Esophagus squamous epithelium (tissue), 4 donors: ENCODE measurements at regions not wholly inside any gene's neighbourhood (a gene's known extent, or its start where the extent isn't known, plus 50 kb on each side); places are given as distances from the start of the nearest gene placed in this dataset.

ENCODE experiments used
- CTCF ChIP-seq, 6 experiments: fragments of 450-650 bp in 4 of 6; fragments of 200-600 bp in 2 of 6; sonication (generic) in 2 of 6; IDR thresholded peaks; one replicate each; pipeline ENCODE4 v1.5.1; 2016 to 2019; ENCODE audit warnings: antibody characterized with exemption in 6 of 6, mild to moderate bottlenecking in 4 of 6, moderate library complexity in 4 of 6
- POLR2A ChIP-seq, 4 donors: fragments of 450-650 bp; IDR thresholded peaks; one replicate each; pipeline ENCODE4 v1.6.1; 2017; ENCODE audit warnings: antibody characterized with exemption in 4 of 4, mild to moderate bottlenecking in 4 of 4, moderate library complexity in 3 of 4

- TF ChIP-seq CTCF (IDR thresholded peaks at IDR 0.05) (no peak), POLR2A (IDR thresholded peaks at IDR 0.05) (no peak)
Observed at GRCh38 chrX:102845020-102845419, 92.1 kb upstream of the RAB40AL start.
